ENCODE measurements at regions not wholly inside any gene's neighbourhood (a gene's known extent, or its start where the extent isn't known, plus 50 kb on each side); places are given as distances from the start of the nearest gene placed in this dataset.

DNA sequence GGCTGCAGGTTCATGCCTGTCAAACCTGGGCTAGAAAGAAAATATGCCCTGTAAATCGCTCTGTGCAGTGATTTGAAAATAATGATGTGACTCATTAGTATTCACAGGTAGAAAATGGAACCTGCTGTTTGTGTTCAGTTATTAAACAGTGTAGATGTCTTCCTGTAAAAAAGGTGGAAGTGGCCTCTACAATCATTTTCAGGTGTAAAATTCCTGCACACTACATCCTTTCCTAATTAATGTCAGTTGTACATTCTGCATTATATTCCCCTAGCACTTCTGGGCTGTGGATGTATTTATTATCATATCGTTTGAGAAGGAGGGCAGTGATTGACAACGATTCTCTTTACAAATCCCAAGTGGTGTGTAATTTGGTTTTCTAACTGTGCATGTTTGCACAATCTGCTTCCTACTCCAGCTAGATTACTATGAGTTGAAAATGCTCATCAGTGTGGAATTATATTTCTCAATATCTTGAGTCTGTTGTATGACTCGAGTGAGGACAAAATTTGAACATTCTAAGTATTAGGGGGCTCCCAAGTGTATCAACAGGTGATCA, 454.0 kb upstream of the DDI1 start:
- Mint-ChIP-seq H3K9me3 (ENCODE audit: low read depth, unreplicated experiment) (no peaks in the 10 kb centered on the region), H3K27ac (ENCODE audit: unreplicated experiment) (no peak overlapping the region), H3K27me3 (ENCODE audit: unreplicated experiment) (no peaks in the 10 kb centered on the region), H3K36me3 (ENCODE audit: insufficient read depth, unreplicated experiment) (no peaks in the 10 kb centered on the region), H3K4me3 (ENCODE audit: low read depth, unreplicated experiment) (no peak overlapping the region), H3K4me1 (ENCODE audit: low read depth, unreplicated experiment) (no peaks in the 10 kb centered on the region)
- intact Hi-C loops (cut with micrococcal nuclease; ENCODE audit: unreplicated experiment), result no loop called here
- no TSS peak for BruUV-seq (replicated peaks)
- CTCF ChIA-PET, result no interaction called here
- TF ChIP-seq, protein P1, sequence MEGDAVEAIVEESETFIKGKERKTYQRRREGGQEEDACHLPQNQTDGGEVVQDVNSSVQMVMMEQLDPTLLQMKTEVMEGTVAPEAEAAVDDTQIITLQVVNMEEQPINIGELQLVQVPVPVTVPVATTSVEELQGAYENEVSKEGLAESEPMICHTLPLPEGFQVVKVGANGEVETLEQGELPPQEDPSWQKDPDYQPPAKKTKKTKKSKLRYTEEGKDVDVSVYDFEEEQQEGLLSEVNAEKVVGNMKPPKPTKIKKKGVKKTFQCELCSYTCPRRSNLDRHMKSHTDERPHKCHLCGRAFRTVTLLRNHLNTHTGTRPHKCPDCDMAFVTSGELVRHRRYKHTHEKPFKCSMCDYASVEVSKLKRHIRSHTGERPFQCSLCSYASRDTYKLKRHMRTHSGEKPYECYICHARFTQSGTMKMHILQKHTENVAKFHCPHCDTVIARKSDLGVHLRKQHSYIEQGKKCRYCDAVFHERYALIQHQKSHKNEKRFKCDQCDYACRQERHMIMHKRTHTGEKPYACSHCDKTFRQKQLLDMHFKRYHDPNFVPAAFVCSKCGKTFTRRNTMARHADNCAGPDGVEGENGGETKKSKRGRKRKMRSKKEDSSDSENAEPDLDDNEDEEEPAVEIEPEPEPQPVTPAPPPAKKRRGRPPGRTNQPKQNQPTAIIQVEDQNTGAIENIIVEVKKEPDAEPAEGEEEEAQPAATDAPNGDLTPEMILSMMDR (IDR thresholded peaks at IDR 0.05; ENCODE audit: unreplicated experiment), result no peak
- DNase-seq, result no peak

DNA sequence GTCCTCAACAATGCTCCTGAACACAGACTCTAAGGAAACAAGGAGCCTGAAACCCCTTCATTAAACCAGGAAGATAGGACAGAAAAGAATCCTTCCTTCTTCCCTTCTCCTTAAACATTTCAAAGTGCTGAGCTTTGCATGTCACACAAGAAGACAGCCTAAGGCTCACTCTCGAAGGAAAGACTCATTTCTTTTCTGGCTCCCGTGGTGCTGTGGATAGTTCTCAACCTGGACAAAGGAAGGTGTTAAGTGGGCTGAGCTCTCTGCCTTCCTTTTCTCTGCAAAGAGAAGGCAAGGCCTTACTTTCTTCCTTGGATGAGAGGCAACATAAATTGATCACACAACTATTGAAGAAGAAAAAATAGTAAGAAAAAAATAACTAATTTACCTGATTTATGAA, 452.4 kb upstream of the DDI1 start:
- no peaks in the 10 kb centered on the region for H3K36me3 Mint-ChIP-seq (ENCODE audit: insufficient read depth, unreplicated experiment)
- intact Hi-C loops (cut with micrococcal nuclease; ENCODE audit: unreplicated experiment), result no loop called here
- CTCF ChIA-PET, result no interaction called here
- no peaks in the 10 kb centered on the region for H3K9me3 Mint-ChIP-seq (ENCODE audit: low read depth, unreplicated experiment)
- H3K27ac Mint-ChIP-seq (ENCODE audit: unreplicated experiment), result no peak overlapping the region
- H3K4me3 Mint-ChIP-seq (ENCODE audit: low read depth, unreplicated experiment), result no peak overlapping the region
- no peaks in the 10 kb centered on the region for H3K27me3 Mint-ChIP-seq (ENCODE audit: unreplicated experiment)
- no peak for DNase-seq
- TF ChIP-seq, protein P1 (IDR thresholded peaks at IDR 0.05; ENCODE audit: unreplicated experiment), result no peak
- no peaks in the 10 kb centered on the region for H3K4me1 Mint-ChIP-seq (ENCODE audit: low read depth, unreplicated experiment)
- no TSS peak for BruUV-seq (replicated peaks)

DNA sequence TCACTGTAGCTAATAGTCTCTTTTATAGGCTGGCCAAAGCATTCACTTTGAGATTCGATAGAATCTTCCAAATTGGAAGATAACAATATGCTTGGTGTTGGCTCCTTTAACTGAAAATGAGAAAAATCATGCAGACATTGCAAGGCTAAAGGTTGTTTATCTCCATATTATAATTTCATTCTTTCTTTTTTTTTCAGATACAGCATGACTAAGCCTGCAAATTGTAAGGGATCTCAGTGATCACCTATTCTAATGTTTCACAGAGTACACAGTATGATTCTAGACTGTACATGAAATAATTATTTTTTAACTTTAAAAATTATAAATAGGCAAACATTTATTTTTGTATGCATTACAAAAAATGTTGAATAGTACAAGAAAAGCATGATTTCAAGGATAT, 451.7 kb upstream of the DDI1 start:
- no peak overlapping the region for H3K27ac Mint-ChIP-seq (ENCODE audit: unreplicated experiment)
- intact Hi-C loops (cut with micrococcal nuclease; ENCODE audit: unreplicated experiment), result no loop called here
- no peaks in the 10 kb centered on the region for H3K4me1 Mint-ChIP-seq (ENCODE audit: low read depth, unreplicated experiment)
- no peak overlapping the region for H3K4me3 Mint-ChIP-seq (ENCODE audit: low read depth, unreplicated experiment)
- CTCF ChIA-PET, result interaction anchor here (0.5 kb wide), 1 partner anchor 30 kb away, joined by 3 read pairs; no protein-coding TSS in a partner anchor
- no peaks in the 10 kb centered on the region for H3K27me3 Mint-ChIP-seq (ENCODE audit: unreplicated experiment)
- H3K36me3 Mint-ChIP-seq (ENCODE audit: insufficient read depth, unreplicated experiment), result no peaks in the 10 kb centered on the region
- DNase-seq, result no peak
- TF ChIP-seq, protein P1 (IDR thresholded peaks at IDR 0.05; ENCODE audit: unreplicated experiment), result no peak
- BruUV-seq (replicated peaks), result no TSS peak
- H3K9me3 Mint-ChIP-seq (ENCODE audit: low read depth, unreplicated experiment), result no peaks in the 10 kb centered on the region

DNA sequence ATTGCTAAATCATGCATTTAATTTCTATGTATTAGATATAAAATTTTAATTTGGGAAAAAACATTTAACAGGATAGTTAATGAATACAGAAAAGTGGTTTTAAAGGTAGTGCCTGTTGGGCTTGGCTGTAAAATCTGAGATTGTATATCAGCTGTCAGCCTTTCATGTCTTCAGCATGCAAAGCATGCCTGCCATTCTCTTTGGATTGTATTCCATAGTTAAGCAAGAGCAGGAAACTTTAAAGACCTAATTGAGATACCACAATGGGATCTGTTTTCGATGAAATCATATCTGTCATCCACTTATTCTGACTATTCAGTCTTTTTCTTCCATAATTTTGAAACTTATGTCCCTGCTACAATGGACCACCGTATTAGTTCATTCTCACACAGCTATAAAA, 451.0 kb upstream of the DDI1 start:
- H3K9me3 Mint-ChIP-seq (ENCODE audit: low read depth, unreplicated experiment), result no peaks in the 10 kb centered on the region
- BruUV-seq (replicated peaks), result no TSS peak
- H3K4me3 Mint-ChIP-seq (ENCODE audit: low read depth, unreplicated experiment), result no peak overlapping the region
- TF ChIP-seq, protein P1 (IDR thresholded peaks at IDR 0.05; ENCODE audit: unreplicated experiment), result no peak
- H3K4me1 Mint-ChIP-seq (ENCODE audit: low read depth, unreplicated experiment), result no peaks in the 10 kb centered on the region
- no peak for DNase-seq
- H3K36me3 Mint-ChIP-seq (ENCODE audit: insufficient read depth, unreplicated experiment), result no peaks in the 10 kb centered on the region
- no peak overlapping the region for H3K27ac Mint-ChIP-seq (ENCODE audit: unreplicated experiment)
- H3K27me3 Mint-ChIP-seq (ENCODE audit: unreplicated experiment), result no peaks in the 10 kb centered on the region
- intact Hi-C loops (cut with micrococcal nuclease; ENCODE audit: unreplicated experiment), result no loop called here
- CTCF ChIA-PET, result no interaction called here
